GM18511 (cell line): ENCODE measurements at regions not wholly inside any gene's neighbourhood (a gene's known extent, or its start where the extent isn't known, plus 50 kb on each side); places are given as distances from the start of the nearest gene placed in this dataset.

ENCODE experiments used
- ATAC-seq: cut with Tn5 transposase; IDR thresholded peaks from one replicate; pipeline ENCODE4 v1.9.1; 2021; ENCODE audit warnings: mild to moderate bottlenecking, moderate library complexity; ENCODE audit not compliant: unreplicated experiment

DNA sequence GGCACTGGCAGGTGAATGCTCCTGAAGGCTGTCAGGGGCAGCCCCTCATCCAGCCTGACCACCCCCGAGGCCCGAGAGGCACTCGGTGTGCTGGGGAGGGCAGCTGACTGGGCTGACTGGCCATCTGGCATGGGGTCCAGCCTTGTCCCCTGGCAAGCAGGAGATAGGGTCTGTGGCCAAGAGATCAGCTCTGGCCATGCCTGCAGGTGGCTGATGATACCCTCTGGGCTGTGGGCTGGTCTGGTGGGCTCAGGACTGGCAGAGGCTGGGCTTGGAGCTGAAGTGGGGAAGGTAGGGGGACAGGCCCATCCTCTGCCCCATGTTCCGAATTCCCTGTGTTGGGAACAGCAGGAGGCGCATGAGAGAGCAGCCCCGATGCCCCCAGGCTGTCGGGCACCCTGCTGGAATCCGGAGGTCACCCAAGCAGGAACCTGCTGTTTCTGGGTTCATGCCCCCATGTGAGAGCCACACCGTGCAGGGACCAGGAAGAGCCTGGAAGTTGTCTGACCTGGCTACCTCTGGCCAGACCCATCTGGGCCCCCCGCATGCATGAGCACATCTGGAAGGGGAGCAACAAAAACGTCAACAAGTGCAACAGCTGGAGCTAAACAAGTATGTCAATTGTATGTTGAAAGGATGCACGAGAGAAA lies 527.0 kb downstream of the TBC1D22A start:
- no peak for ATAC-seq

DNA sequence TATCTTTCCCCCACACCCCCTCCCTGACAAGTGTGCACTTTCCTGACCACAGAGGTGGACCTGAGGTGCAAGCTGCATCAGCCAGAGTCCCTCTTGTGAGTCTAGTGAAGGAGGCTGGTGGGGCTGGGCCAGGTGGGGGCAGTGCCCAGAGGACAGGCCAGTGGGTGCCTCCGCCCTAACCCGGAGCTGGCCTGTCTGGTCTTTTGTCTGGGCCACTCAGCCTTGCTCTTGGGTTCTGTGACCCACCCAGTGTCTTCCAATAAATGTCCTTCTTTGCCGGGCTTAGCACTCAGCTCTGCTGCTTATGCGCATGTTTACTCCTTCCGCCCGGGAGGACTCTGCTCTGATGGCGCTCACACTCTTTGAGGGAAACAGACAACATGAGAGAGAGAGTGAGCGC lies 526.2 kb downstream of the TBC1D22A start:
- ATAC-seq, result no peak

DNA sequence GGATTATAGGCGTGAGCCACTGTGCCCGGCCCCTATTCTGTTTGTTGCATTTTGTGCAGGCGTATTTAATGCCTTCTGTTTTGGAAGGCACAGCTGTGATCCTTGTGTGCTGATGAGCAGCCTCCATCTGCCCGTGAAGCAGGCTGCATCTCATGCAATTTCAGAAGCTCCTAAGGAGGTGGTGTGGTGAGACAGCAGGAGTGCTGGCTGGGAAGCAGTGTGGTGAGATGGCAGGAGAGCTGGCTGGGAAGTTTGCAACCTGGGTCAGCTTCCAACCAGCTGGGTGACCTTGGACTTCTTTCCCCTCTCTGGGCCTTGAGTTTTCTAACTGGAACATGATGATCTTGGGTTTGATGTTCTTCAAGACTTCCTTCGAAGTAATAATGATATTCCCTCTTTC lies 525.1 kb downstream of the TBC1D22A start:
- ATAC-seq, result no peak

DNA sequence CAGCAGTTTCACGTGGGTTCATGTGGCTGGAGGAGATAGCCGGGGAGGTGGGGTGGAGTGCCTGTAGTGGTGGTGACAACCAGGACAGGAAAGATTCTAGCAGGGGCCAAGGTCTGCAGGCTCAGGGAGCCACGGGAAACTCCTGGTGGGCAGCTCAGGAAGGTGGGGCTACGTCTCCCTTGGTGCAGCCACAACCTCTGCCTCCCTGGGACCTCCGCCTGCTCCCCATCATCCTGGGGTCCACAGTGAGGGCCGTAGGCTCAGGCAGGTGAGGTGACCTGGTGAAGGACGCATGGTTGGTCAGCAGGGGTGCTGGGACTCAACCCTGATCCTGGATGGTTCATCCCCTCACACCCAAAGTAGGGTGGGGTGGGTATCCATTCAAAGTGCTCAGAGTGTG lies 524.1 kb downstream of the TBC1D22A start:
- no peak for ATAC-seq

DNA sequence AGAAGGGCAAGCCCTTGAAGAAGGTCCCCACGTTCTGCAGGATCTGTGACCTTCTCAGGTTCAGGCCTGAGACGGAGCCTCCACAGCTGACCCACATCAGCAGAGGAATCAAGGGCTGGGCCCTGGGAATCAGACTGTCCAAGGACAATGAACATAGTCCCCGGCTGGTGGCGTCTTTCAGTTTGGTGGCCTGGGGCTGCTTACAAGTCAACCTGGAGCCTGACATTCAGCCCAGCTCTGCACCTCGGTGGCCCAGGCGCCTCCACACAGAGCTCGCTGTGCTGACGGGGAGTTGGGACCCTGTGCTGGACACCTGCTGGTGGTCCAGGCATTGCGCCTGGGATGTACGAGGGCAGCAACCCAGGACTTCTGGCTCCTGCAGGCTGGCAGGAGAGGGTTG lies 523.5 kb downstream of the TBC1D22A start:
- no peak for ATAC-seq

DNA sequence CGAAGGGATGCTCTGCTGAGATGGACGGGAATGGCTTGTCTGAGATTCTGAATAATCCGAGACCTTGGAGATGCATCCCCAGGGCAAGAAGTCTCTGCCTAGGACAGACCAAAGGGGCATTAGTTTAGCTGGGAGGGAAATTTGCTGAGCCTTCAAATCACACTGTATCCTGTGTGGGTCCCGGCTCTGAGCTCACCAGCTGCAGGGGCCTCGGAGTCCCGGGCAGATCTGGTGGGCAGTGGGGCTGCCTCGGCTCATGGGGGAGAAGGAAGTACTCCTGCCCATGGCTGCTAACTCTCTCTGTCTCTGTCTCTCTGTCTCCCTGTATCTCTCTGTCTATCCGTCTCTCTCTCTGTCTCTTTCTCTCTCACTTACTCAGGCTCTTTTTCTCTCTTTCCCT lies 522.4 kb downstream of the TBC1D22A start:
- ATAC-seq, result no peak

DNA sequence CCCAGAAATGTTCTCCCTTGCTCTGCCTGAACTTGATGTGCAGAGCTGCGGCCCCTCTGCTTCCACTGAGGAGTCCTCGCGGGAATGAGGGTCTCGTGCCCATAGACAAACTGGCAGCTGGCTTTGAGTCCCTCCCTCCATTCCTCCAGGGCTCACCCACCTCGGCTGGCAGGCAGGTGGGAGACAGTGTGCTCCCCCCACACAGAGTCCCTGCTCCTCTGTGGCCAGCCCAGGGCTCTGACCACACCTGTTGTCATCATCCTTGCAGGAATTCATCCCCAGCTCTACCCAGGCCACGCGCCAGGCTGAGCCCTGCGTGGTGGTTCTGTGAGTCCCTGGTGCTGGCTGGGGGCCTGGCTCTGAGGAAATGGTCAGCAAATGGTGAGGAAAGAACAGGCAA lies 521.9 kb downstream of the TBC1D22A start:
- ATAC-seq, result no peak

DNA sequence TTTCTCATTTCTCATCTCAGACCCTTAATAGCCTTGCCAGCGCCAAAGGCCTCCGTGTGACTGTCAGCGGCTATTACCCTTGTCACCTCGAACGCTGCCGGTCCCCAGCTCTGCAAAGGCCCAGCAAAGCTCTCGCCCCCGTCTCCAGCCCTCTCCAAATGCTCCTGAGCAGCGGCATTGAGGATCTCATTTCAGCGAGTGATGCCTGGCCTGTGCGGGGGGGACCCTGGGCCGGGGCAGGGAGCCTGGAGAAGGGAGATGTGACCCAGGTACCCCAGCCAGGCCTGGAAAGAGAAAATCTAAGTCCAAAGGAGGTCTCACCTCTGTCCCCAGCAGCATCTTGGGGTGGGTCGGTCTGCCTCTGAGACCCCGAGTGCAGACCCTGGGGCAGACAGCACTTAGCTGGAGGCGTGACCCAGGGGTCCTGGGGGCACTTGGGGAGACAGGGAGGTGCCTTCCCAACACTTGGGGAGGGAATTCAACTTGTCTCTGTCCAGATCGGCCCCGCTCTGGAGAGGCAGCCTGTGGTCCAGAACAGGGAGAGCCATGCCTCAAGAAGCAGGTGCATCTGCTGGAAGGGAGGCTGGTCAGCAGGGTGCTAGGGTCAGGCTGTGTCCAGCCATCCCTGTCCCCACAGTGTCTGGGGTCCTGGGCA lies 521.3 kb downstream of the TBC1D22A start:
- no peak for ATAC-seq

DNA sequence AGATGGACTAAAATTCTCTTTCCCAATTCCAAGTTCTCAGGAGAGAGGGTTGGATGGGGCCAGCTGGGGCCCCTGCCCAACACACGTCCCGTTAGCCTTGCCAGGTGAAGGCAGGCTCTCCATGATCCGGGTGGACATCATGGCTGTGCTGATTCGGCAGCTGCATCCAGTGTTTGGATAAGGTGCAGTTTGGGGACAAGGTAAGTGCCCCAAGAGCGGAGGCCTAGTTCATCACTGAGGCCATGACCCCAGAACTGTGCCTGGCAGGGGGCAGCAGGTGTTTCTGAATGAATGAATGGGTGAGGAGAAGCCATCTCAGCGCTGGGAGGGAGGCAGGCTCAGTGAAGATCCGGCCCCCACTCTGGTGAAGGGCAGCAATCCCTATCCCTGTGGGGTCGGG lies 520.4 kb downstream of the TBC1D22A start:
- no peak for ATAC-seq

DNA sequence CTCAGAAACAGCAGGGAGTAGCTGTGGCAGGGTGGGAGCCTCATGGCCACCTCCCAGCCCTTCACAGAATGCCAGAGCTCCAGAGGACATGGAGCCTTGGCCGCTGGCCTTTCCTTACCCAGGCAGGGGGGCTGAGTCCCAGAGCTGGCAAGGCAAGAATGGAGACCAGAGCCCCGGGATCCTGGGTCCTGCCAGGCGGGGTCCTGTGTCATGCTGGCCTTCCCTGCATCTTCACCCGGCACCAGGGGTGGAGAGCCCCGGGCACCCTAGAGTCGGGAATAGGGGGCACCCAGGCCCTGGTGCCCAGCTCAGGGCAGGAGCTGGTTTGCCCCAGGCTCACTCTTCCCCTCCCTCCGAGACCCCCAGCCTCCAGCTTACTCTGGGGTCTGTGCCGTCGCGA lies 519.9 kb downstream of the TBC1D22A start:
- no peak for ATAC-seq

DNA sequence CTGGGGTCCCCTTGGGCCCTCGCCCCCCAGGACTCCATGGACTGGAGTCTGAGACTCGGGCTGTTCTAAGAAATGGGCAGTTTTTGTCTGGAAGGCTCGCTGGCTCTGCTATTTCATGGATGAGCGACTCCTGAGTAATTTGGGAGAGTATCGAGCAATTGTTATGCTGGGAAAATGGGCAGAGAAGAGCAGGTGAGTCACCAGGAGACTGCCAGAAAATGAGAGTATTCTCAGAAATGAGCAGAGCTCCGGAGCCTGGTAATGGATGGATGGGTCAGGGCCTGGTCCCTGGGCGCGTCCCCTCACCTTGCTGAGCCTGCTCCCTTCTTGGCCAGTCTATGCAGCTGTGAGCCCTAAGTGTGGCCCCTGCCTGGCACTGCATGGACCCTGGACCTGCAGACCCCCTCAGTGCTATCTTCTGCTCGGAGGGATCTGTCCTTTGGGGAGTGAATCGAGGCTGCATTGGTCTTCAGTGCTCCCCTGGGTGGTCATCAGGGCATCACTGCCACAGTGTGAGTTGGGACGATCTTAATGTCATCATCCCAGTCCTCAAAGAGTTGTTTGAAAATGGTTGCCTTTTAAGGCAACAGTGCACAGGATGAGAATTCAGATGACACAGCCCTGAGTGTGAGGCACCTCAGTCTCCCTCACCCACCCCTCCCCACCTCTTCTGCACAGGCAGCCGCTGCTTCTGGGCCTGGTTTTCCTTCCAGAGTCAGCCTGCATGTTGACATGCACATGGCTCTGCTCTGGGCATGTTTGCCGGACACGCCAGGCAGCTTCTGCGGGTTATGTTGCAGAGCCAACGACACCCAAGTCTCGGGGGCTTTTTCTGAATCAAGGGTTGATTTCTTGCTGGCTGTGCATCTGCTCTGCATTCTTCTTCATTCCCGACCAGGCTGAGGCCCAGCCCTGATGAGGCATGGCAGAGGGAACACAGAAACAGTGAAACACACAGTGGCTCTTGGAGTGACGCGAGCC lies 519.0 kb downstream of the TBC1D22A start:
- no peak for ATAC-seq

DNA sequence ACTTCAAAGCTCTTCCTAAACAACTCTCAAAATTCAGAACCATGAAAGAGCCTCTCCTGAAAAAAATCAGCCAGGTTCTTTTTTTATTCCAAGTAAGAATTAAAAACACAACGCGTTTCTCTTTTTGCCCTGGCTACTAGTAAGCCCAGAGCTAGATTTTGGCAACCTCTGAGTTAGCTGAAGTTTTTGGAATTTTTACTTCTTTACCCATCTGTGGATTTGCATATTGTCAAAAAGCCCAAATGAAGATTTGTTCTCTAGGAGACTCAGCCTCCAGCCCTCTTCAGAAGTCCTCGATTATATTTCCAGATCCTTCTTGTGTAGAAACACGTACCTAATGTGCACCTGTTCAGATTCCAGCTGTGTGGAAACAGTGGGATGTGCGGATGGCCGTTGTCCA lies 517.9 kb downstream of the TBC1D22A start:
- ATAC-seq, result no peak

DNA sequence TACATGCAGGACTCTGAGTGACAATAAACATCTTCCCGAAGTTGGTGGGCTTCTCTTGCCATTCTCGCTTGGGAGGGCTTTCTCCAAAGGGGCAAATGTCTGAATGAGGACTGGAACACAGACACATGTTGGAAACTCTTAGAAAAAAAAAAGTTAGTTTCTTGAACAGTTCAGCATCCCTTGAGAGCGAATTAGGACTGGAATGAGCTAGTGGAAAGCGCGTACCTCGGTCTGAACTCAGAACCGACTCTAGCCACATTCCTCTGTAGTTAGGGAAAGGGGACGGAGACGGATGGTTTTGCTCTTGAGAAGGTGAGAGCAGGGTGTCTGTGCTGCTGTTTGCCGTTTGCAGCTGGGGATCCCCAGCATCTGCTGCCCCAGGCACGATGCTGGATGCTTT lies 517.3 kb downstream of the TBC1D22A start:
- no peak for ATAC-seq

DNA sequence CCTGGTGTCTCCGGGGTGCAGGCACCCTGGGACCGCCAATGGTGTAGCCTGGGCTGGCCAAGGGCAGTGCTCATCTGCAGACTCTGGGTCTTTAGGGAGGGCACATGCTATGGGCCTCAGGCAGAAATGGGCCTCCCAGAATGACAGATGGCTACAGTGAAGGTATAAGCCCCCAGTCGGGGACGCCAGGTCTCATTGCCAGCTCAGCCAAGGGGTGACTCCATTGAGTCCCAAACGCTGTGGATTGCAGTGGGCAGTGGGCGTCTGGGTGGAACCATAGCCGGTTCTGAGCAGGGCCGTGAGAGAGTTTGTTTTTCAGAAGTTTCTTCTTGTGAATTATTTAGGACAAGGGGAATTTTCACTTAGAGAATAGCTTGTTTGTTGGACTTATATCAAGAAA lies 516.9 kb downstream of the TBC1D22A start:
- no peak for ATAC-seq

DNA sequence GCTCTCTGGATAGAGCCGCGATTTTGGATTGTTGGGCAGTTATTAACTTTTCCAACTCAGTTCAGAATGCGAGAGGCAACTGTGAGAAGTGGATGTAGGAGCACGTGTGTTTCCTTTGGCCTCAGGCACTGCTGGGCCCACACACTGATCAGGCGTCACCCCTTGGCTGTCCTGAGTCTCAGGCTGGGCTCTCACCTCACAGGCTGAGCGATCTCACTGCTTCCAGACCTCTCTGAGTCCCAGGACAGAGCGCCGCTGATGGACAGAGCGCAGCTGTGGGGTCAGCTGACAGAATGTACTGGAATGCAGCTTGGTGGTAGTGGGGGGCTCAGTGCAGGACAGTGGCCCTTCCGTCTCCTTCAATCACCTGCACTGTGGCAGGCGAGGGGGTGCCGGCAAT lies 516.2 kb downstream of the TBC1D22A start:
- no peak for ATAC-seq

DNA sequence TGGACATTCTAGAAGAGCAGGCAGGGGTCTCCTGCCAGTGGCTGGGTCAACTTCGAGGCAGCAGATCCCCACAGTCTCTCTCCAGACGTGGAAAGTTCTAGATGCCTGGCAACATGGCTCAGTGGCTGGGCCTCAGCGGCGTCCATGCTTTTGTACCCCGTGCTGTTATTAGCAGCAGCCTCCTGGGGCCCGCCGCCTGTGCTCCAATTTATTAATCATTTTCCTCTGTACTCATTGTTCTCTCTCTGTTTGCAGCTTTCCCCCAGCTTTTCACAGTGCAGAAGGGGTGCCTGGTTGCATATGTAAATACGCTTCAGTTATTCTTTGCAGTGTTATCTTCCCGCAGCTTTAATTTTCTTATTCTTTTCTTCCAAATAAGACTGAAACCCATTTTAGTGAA lies 515.1 kb downstream of the TBC1D22A start:
- ATAC-seq, result no peak

DNA sequence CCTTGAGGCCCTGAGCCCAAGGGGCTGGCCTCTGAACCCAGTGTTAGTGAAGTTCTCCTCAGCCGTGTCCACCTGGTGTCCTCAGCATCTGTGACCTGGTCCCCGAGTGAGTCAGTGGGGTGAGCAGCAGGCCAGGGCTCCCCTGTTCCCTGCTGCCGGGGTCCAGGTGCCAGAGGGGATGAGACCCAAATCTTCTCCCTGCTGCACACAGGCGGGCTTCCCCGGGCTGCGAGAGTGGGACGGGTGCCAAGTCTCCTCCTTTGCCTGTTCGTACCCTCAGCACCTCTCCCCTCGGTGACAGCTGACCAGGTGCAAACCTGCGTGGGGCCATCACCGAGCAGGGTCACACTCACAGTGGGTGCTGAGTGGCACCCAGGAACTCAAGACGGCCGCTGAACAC lies 514.5 kb downstream of the TBC1D22A start:
- no peak for ATAC-seq

DNA sequence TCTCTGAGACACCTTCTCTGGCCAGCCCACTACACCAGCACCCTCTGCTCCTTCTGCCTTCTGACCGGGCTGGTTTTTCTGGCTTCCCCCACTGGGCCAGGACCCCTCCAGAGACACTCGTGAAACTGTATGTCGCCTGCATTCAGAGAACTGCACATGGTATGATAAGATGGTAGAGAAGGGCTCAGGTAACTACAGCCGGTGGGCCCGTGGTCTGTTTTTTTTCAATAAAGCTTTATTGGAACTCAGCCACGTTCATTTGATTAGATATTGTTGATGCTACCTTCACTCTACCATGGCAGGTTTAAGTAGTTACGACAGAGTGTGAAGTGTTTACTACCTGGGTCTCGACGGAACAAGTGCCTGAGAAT lies 514.0 kb downstream of the TBC1D22A start:
- no peak for ATAC-seq

DNA sequence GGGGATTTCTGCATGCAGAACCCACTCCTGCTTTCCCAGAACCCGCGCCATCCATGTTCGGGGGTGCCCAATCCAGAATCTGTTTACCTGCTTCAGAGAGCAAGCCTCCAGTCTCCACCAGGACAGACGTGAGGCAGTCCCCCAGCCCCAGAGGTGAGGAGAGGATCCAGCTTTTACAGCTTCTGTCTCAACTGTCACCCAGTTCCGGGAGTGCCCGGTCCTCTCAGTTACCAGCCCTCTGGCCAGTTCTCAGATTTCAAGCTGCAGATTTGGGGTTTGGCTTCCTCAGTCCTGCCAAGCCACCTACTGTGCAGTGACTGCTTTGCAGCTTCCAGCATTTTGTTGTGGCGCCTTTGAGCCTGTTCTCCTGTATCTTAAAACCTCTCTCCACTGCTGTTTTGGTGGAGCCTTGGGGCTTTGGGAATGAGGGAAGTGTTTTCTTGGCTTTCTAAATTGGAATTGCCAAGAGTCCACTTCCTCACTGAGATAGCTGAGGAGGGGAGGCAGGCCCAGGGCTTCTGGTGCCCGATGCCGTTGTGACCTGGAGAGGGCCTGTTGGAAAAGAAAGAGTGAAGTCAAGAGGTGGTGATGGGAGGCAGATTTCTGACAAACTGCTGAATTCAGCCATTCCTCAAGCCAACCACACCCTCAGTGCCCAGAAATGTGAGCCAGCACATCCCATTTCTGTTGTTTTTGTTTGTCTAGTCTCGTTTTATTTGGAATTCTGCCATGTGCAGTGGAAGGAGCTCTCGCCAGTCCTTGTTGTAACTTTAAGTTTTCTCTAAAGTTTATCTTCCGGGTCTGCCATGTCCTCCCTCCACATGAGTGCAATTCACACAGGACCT lies 513.4 kb downstream of the TBC1D22A start:
- ATAC-seq, result no peak

DNA sequence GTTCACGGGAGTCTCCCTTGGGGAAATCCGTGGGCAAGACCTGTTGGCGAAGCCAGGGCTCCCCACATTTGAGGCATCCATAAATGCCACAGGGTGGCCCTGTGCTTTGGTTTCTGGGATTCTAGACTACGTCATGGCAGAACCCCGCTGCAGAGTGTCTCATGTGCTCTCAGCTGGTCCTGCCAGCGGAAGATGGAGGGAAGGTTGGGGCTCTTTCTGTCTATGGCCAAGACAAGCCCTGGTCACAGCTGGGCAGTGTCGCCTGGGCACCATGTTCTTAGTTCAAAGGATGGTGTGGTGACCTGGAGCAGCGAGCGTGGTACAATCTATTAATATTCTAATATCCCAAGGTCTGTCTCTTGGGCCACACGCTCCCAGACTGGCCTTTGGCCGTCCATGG lies 511.7 kb downstream of the TBC1D22A start:
- no peak for ATAC-seq
